ENCODE measurements at regions not wholly inside any gene's neighbourhood (a gene's known extent, or its start where the extent isn't known, plus 50 kb on each side); places are given as distances from the start of the nearest gene placed in this dataset.

- Mint-ChIP-seq H3K27ac (no peak overlapping the region), H3K27me3 (peaks cover 3 to 5% of the 10 kb centered on the region in 2 donors), H3K36me3 (no peaks in the 10 kb centered on the region), H3K9me3 (no peaks in the 10 kb centered on the region), H3K4me1 (no peaks in the 10 kb centered on the region), H3K4me3 (no peak overlapping the region)
- no peaks in the 10 kb centered on the region for H3K9me3 ChIP-seq
- no peaks in the 10 kb centered on the region for H3K36me3 ChIP-seq (ENCODE audit: control insufficient read depth in 2 of 2, extremely low read depth in 1 of 2, insufficient read depth in 1 of 2, low read length in 1 of 2)
- ChIA-PET POLR2A (no interaction called here), CTCF (no interaction called here)
- DNase-seq (no peak), ATAC-seq (replicated peaks in 1 of 4) (no peak)
- no peak overlapping the region for H3K4me3 ChIP-seq (ENCODE audit: control insufficient read depth in 1 of 2, extremely low read depth in 1 of 2, low read length in 1 of 2)
- no peaks in the 10 kb centered on the region for H3K4me1 ChIP-seq (ENCODE audit: control insufficient read depth in 1 of 2, extremely low read depth in 1 of 2, insufficient read depth in 2 of 2, low read length in 2 of 2)
- H3K27ac ChIP-seq (ENCODE audit: low read length), result no peak overlapping the region
- 97% methylated on average over 4 of the region's 19 CpGs for WGBS (ENCODE audit: insufficient coverage)
- peaks cover 0 to 9% of the 10 kb centered on the region in 2 experiments for H3K27me3 ChIP-seq (replicated peaks in 1 of 2; ENCODE audit: control insufficient read depth in 2 of 2, extremely low read depth in 1 of 2, insufficient read depth in 2 of 2, low read length in 1 of 2)
These were observed 145.2 kb upstream of the UNC5B start for GRCh38 chr10:71067098-71067740.

DNA sequence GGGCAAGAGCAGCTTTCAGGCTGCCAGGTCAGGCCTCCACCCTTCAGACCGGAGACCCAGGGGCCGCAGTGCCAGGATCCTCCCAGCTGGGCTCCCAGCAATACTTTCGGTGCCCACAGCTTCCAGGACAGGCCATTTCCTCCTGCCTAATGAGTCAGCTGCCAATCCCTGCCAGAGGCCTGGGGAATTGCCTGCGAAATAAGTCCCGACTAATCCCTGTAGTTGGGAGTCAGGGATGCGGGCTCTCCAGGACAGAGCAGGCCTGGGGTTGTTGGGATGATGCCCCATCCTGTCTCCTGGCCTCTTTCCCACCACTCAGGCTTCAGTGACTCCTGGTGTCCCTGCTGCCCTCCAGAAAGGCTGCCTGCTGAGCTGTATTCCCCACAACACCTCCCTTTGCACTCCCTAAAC, 143.5 kb upstream of the UNC5B start:
- Mint-ChIP-seq H3K4me1 (no peaks in the 10 kb centered on the region), H3K36me3 (no peaks in the 10 kb centered on the region), H3K4me3 (no peak overlapping the region), H3K27ac (no peak overlapping the region), H3K9me3 (no peaks in the 10 kb centered on the region), H3K27me3 (peaks cover 0 to 3% of the 10 kb centered on the region in 2 donors)
- Histone ChIP-seq H3K27me3 (replicated peaks in 1 of 2; ENCODE audit: control insufficient read depth in 2 of 2, extremely low read depth in 1 of 2, insufficient read depth in 2 of 2, low read length in 1 of 2) (peaks cover 0 to 9% of the 10 kb centered on the region in 2 experiments), H3K9me3 (no peaks in the 10 kb centered on the region), H3K27ac (ENCODE audit: low read length) (no peak overlapping the region), H3K4me1 (ENCODE audit: control insufficient read depth in 1 of 2, extremely low read depth in 1 of 2, insufficient read depth in 2 of 2, low read length in 2 of 2) (no peaks in the 10 kb centered on the region), H3K4me3 (ENCODE audit: control insufficient read depth in 1 of 2, extremely low read depth in 1 of 2, low read length in 1 of 2) (no peak overlapping the region), H3K36me3 (ENCODE audit: control insufficient read depth in 2 of 2, extremely low read depth in 1 of 2, insufficient read depth in 1 of 2, low read length in 1 of 2) (no peaks in the 10 kb centered on the region)
- ChIA-PET CTCF (no interaction called here), POLR2A (no interaction called here)
- DNase-seq, result no peak
- ATAC-seq (replicated peaks in 1 of 4), result no peak
- 89% methylated on average over 4 of the region's 6 CpGs for WGBS (ENCODE audit: insufficient coverage)

DNA sequence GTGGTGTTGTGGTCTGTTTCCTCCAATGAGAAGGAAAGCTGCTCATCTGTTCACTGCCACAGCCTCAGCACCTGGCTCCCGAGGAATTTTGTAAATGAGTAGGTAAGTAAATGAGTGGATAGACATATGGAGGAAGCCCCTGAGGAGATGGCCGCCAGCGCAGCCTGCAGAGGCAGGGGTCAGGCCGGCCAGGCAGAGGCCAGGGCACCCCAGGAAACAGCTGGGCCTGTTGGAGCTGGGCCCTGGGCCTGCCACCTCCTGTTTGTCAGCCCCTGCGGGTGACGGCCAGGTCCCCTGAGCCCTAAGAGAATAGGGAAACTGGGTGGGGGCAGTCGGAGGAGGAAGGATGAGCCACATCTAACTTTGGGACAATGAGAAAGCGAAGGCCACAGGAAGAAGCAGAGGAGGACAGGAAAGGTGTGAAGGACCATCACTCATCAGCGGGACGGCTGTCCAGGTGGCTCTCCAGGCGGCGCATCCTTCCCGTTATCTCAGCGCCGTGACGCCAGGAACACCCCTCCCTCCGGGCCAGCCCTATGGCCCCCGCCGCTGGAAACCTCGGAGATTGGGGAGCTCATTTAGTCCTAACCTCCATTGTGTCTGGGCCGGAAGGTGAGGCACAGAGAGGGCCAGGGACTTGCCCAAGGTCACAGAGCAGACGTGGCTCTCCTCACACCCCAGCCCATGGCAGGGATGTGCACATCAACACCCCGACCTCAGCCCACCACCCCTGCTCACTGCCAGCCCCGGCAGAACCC, 142.3 kb upstream of the UNC5B start:
- H3K4me3 Mint-ChIP-seq, result no peak overlapping the region
- ATAC-seq (replicated peaks in 1 of 4), result no peak
- no peak overlapping the region for H3K4me3 ChIP-seq (ENCODE audit: control insufficient read depth in 1 of 2, extremely low read depth in 1 of 2, low read length in 1 of 2)

DNA sequence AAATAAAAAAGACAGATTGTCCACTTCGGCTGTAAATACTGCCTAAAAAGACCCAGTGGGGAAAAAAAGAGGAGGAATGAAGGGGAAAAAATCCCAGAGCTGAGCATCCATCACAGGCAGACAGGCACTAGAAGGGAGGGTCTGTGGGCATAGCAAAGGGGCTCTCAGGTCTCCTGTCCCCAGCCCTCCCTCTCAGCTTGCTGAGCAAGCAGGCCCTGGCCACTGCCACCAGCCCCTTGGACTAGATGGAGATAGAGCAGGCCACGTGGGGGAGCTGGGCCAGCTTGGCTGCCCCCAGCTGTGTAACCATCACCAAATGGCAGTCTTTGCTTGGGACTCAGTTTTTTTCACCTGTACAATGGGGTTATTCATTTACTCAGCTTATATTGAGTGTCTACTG, 141.6 kb upstream of the UNC5B start:
- POLR2A ChIA-PET, result no interaction called here
- no peaks in the 10 kb centered on the region for H3K9me3 Mint-ChIP-seq
- H3K36me3 Mint-ChIP-seq, result no peaks in the 10 kb centered on the region
- Histone ChIP-seq H3K9me3 (no peaks in the 10 kb centered on the region), H3K4me3 (ENCODE audit: control insufficient read depth in 1 of 2, extremely low read depth in 1 of 2, low read length in 1 of 2) (no peak overlapping the region), H3K27me3 (replicated peaks in 1 of 2; ENCODE audit: control insufficient read depth in 2 of 2, extremely low read depth in 1 of 2, insufficient read depth in 2 of 2, low read length in 1 of 2) (peaks cover 0 to 14% of the 10 kb centered on the region in 2 experiments), H3K4me1 (ENCODE audit: control insufficient read depth in 1 of 2, extremely low read depth in 1 of 2, insufficient read depth in 2 of 2, low read length in 2 of 2) (no peaks in the 10 kb centered on the region), H3K36me3 (ENCODE audit: control insufficient read depth in 2 of 2, extremely low read depth in 1 of 2, insufficient read depth in 1 of 2, low read length in 1 of 2) (no peaks in the 10 kb centered on the region), H3K27ac (ENCODE audit: low read length) (no peak overlapping the region)
- no peak for ATAC-seq (replicated peaks in 1 of 4)
- H3K27me3 Mint-ChIP-seq, result no peaks in the 10 kb centered on the region
- no peak overlapping the region for H3K4me3 Mint-ChIP-seq
- H3K27ac Mint-ChIP-seq, result no peak overlapping the region
- WGBS (ENCODE audit: insufficient coverage), result 20% methylated on average over 1 of the region's 2 CpGs
- H3K4me1 Mint-ChIP-seq, result no peaks in the 10 kb centered on the region
- CTCF ChIA-PET, result no interaction called here
- DNase-seq, result no peak

More for the DNA sequence above, 142.3 kb upstream of the UNC5B start:
- Histone ChIP-seq H3K4me1 (ENCODE audit: control insufficient read depth in 1 of 2, extremely low read depth in 1 of 2, insufficient read depth in 2 of 2, low read length in 2 of 2) (no peaks in the 10 kb centered on the region), H3K36me3 (ENCODE audit: control insufficient read depth in 2 of 2, extremely low read depth in 1 of 2, insufficient read depth in 1 of 2, low read length in 1 of 2) (no peaks in the 10 kb centered on the region), H3K27ac (ENCODE audit: low read length) (no peak overlapping the region), H3K9me3 (no peaks in the 10 kb centered on the region), H3K27me3 (replicated peaks in 1 of 2; ENCODE audit: control insufficient read depth in 2 of 2, extremely low read depth in 1 of 2, insufficient read depth in 2 of 2, low read length in 1 of 2) (peaks cover 0 to 13% of the 10 kb centered on the region in 2 experiments)
- no peaks in the 10 kb centered on the region for H3K27me3 Mint-ChIP-seq
- 75% methylated on average over 18 of the region's 24 CpGs for WGBS (ENCODE audit: insufficient coverage)
- CTCF ChIA-PET, result no interaction called here
- POLR2A ChIA-PET, result no interaction called here
- no peaks in the 10 kb centered on the region for H3K9me3 Mint-ChIP-seq
- DNase-seq, result no peak
- no peaks in the 10 kb centered on the region for H3K36me3 Mint-ChIP-seq
- no peaks in the 10 kb centered on the region for H3K4me1 Mint-ChIP-seq
- H3K27ac Mint-ChIP-seq, result no peak overlapping the region

DNA sequence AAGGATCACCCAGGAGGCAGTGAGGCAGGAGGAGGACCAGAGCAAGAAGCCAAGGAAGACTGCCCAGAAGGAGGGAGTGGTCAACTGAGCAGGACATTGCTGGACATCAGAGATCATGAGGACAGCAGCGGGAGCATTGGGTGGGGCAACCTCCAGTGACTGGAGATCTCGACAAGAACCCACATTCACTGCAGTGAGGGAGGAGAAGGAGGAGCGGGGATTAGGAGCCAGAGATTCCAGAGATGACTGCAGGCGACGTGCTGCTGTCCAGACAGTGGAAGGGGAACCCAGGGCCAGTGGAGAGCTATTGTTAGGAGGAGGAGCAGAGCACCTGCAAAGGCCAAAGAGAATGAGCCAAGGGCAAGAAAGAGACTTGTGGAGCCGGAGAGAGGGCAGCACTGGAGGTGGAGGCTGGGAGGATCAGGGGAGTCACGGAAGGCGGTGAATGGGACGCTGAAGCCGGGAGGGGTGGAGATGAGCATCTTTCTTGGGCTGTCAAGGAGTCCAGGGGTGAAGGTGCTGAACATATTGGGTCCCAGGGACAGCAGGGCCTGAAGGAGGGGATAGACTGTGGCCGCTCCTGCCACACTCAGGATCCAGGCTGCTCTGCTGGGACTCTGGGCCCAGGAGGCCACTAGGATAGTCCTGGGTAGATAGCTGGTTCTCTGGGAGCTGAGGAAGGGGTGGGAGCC, 140.1 kb upstream of the UNC5B start:
- Mint-ChIP-seq H3K27ac (no peak overlapping the region), H3K9me3 (no peaks in the 10 kb centered on the region), H3K27me3 (no peaks in the 10 kb centered on the region), H3K36me3 (no peaks in the 10 kb centered on the region), H3K4me3 (no peak overlapping the region), H3K4me1 (no peaks in the 10 kb centered on the region)
- ChIA-PET POLR2A (interaction anchor here in 1 of 2 donors (0.7 kb wide), 1 partner anchor 19 kb away, joined by 3 read pairs; no protein-coding TSS in a partner anchor), CTCF (interaction anchor here in 1 of 2 donors (0.6 kb wide), 1 partner anchor 618 kb away, joined by 3 read pairs; no protein-coding TSS in a partner anchor)
- no peak for ATAC-seq (replicated peaks in 1 of 4)
- H3K9me3 ChIP-seq, result no peaks in the 10 kb centered on the region
- no peaks in the 10 kb centered on the region for H3K4me1 ChIP-seq (ENCODE audit: control insufficient read depth in 1 of 2, extremely low read depth in 1 of 2, insufficient read depth in 2 of 2, low read length in 2 of 2)
- H3K27ac ChIP-seq (ENCODE audit: low read length), result no peak overlapping the region
- WGBS (ENCODE audit: insufficient coverage), result 74% methylated on average over 10 of the region's 11 CpGs
- DNase-seq, result no peak
- H3K4me3 ChIP-seq (ENCODE audit: control insufficient read depth in 1 of 2, extremely low read depth in 1 of 2, low read length in 1 of 2), result no peak overlapping the region
- no peaks in the 10 kb centered on the region for H3K36me3 ChIP-seq (ENCODE audit: control insufficient read depth in 2 of 2, extremely low read depth in 1 of 2, insufficient read depth in 1 of 2, low read length in 1 of 2)
- H3K27me3 ChIP-seq (replicated peaks in 1 of 2; ENCODE audit: control insufficient read depth in 2 of 2, extremely low read depth in 1 of 2, insufficient read depth in 2 of 2, low read length in 1 of 2), result peaks cover 0 to 9% of the 10 kb centered on the region in 2 experiments

- Mint-ChIP-seq H3K36me3 (no peaks in the 10 kb centered on the region), H3K9me3 (no peaks in the 10 kb centered on the region), H3K4me3 (no peak overlapping the region), H3K27ac (no peak overlapping the region), H3K4me1 (no peaks in the 10 kb centered on the region), H3K27me3 (no peaks in the 10 kb centered on the region)
- ChIA-PET CTCF (interaction anchor here in 1 of 2 donors (0.6 kb wide), 1 partner anchor 619 kb away, joined by 3 read pairs; no protein-coding TSS in a partner anchor), POLR2A (no interaction called here)
- Histone ChIP-seq H3K27ac (ENCODE audit: low read length) (no peak overlapping the region), H3K36me3 (ENCODE audit: control insufficient read depth in 2 of 2, extremely low read depth in 1 of 2, insufficient read depth in 1 of 2, low read length in 1 of 2) (no peaks in the 10 kb centered on the region), H3K9me3 (no peaks in the 10 kb centered on the region), H3K27me3 (replicated peaks in 1 of 2; ENCODE audit: control insufficient read depth in 2 of 2, extremely low read depth in 1 of 2, insufficient read depth in 2 of 2, low read length in 1 of 2) (peaks cover 0 to 8% of the 10 kb centered on the region in 2 experiments), H3K4me3 (ENCODE audit: control insufficient read depth in 1 of 2, extremely low read depth in 1 of 2, low read length in 1 of 2) (no peak overlapping the region), H3K4me1 (ENCODE audit: control insufficient read depth in 1 of 2, extremely low read depth in 1 of 2, insufficient read depth in 2 of 2, low read length in 2 of 2) (no peaks in the 10 kb centered on the region)
- ATAC-seq (replicated peaks in 1 of 4) (no peak), DNase-seq (no peak)
- WGBS (ENCODE audit: insufficient coverage), result 72% methylated on average over 4 of the region's 5 CpGs
These were observed 139.6 kb upstream of the UNC5B start for GRCh38 chr10:71072823-71073210.
